Mucosa of gallbladder (tissue), 1 donor: ENCODE measurements at regions not wholly inside any gene's neighbourhood (a gene's known extent, or its start where the extent isn't known, plus 50 kb on each side); places are given as distances from the start of the nearest gene placed in this dataset.
"Not testable (repeated sequence)": the region's sequence is repeated elsewhere in the genome, so short reads cannot be mapped to it uniquely, and the experiment has no call there.

ENCODE experiments used
- DNase-seq: peaks from one replicate; pipeline ENCODE4 v3.0.0-alpha.2; 2020; ENCODE audit warnings: low spot score
- donor health status: DM: no; HTN: no; CAD: no.

DNA sequence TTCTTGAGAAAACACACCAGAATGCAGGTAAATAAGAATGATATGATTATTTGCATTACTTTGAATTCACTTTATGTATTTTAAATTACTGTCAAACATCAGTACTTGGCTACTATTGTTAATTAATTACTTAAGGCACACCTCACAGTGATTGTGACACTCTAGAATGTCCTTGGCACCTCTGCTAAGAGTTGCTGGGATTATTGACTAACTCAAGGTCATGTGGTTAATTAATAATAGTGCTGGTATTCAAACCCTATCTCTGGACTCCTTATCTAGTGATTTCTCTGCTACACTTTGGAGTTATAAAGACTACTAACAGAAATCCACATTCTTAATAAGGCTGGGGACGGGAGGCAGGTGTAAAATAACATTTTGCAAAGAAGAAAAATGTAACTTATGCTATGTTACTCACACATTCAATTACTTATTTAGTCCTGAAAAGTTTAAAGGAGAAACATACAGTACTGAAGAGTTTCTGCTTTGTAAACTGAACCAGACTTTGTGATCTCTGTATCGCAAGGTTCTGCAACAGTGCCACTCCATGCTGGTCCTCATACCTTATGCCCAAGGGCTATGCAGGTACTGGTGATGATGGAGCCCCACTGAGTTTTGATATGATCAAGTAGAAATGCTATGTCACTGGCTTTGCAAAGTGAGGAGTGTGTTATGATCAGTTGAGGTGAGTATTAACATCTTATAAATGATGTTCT, 242.7 kb downstream of the MID1IP1 start:
- peak; percentile 16 for DNase-seq

DNA sequence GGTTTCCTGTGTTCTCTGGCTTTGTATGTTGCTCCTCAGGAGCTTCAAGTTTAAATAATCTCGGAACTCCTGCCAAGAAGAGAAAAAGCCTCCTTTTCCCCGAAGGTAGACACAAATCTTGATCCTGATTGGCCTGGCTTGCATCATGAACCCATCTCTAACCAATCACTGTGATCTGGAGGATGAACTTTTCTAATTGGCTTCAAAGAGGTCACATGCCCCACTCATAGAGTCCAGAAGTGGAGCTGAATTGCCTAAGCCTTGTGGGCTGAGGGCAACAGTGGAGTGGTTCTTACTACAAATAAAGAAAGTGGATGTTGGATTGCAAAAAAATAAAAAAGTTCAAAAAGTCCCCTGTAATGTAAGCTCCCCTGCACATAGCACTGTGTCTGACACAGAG, 245.9 kb downstream of the MID1IP1 start:
- no peak for DNase-seq

DNA sequence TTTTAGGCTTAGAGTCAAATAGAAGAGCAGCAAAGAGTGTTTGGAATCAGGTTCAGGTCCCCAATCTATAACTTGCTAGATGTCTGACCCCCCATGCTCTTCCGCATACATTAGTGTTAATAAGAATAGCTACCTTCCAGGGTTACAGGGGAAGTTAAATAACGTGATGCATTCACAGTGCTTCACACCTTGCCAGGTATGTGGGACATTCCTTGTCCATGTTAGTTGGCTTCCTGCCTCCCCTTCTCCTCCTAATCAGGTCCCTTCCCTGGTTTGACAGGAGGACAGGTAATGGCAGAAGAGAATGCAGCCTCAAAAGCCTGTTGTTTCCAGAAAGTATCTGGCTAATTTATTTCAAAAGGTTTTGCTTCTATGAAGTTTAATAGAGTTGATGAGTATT, 248.7 kb downstream of the MID1IP1 start:
- DNase-seq, result no peak

DNA sequence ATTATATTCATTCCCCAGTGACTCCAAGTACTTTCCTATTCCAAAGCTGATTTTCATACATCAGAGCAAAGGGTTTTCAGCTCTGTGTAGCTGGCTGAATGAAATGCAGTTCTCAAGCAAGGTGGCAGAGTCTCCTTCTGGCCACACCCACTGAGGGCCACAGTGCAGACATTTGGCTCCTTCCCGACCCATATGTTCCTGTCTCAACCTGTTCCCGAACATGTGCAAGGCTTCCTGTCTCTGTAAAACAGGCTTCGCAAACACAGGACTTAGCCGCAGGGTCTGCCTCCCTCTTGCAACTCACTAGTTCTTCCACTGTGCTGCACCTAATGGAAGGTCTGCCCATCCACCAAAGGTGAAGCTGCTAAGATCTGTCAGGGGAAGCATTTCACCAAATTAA, 249.2 kb downstream of the MID1IP1 start:
- no peak for DNase-seq

DNA sequence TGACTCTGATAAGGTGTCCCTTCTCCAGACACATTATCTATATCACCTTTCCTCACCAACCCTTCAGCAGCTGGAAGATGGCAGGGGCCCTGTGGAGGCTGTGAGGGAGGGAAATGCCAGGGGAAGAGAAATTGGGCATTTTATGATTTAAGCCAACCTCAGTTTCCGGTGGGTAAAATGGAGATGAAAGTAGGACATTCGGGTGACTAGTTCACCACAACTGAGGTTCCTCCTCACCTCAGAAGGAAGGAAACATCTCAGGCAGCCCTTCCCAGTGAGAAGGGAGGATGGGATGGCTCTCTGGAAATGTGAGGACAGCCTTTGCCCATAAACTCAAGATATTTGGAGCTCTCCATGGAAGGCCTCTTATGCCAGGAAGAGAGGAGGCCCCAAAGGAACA, 251.5 kb downstream of the MID1IP1 start:
- no peak for DNase-seq

DNA sequence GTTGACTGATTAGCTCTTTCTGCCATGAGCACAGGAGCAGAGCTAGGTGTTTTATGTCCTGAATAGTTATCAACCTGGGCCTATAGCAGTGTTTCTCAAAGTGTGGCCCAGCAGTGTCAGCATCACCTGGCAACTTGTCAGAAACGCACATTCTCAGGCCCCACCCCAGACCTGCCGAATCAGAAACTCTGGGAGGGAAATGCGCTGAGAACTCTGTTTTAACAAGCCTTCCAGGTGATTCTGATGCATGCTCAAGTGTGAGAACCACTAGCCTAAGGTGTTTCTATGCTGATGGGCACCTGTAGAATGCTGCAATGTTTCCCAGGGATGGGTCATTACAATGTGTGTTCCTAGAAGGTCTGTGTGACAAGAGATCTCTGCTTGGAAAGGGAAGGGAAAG, 257.5 kb downstream of the MID1IP1 start:
- no peak for DNase-seq

DNA sequence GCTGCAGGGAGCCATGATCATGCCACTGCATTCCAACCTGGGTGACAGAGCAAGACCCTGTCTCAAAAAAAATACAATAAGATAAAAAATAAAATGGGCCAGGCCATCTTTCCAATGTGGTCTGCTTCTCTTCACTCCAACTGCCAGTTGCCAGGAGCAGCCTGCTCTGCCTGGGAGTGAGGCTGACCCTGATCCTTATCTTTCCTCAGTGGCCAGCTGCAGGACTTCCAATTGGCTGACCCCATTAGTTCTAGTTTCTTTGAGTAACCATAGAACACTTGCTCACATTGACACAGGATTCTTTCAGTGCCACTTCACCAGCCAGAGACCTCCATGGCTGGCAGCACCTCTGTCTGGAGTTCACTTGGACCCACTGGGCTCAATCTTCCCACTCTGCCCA, 258.6 kb downstream of the MID1IP1 start:
- no peak for DNase-seq

DNA sequence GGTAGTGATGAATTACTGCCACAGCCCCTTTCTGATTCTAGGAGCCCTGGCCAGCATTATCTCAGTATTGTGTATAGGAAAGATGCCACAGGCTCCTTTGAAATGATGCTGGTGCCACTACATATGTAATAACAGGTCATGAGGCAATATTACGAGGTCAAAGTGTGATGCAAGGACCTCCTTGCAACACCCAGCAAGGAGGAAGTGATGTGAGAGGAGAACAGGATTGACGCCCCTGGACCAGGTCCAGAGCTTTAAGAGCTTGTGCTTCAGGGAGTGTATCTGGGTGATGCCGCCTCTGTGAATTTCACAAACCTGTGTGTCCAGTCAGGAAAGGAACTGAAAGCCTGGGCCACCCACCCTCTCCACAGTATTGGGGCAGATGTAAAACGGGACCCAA, 261.8 kb downstream of the MID1IP1 start:
- peak; percentile 25 for DNase-seq

DNA sequence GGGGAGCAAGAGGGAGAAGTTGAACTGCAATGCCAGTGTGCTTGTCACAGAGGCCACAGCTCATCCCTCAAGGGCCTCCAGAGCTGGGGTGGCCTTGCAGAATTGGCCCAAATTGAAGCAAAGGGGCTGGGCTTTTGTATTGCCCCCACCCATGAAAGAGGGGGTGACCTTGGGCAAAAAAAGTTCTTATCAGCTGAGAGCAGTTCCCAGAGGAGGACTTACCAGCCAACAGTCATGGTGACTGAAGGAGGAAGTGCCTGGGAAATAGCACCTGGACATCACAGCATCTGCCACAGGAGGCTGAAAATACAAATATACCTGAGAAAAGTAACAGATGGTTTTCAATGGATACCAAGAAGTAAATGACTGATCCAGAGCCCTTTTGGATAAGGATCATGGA, 262.4 kb downstream of the MID1IP1 start:
- DNase-seq, result no peak

DNA sequence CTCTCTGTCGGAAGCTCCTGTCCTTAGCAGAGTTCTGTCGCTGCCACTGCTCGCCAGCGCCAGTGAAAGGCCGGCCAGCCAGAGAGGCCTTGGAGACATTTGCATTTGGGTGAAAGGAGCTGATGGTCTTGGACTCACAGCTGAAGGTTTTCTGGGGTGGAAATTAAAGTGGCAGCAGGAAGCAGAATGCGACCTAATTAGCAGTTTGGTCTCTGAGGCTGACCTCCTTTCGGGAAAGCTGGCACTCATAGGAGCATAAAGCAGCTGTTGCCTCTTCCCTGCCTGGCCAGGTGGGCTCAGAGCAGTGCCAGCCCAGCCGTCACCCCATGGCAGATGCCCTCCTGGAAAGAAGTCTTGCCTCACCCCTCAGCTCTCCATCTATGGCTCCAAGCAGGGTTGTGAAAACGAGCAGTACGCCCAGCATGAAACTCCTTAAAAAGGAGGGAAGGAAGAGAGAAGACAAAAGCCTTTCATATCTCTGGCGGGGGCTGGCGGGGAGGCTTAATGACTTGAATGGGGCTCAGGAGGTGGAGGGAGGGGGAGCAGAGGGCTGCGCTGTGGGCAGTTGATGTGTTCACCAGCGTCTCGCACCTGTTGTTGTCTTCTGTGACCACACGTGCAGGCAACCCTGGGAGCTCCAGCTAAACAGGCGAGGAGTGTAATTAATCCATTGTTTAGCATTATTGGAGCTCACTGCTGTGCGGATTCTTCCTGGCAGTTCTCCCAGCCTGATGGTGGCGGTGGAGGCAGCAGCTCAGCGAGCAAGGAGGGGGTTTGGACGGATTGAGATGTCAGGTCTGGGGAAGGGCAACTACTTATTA, 264.0 kb downstream of the MID1IP1 start:
- no peak for DNase-seq

DNA sequence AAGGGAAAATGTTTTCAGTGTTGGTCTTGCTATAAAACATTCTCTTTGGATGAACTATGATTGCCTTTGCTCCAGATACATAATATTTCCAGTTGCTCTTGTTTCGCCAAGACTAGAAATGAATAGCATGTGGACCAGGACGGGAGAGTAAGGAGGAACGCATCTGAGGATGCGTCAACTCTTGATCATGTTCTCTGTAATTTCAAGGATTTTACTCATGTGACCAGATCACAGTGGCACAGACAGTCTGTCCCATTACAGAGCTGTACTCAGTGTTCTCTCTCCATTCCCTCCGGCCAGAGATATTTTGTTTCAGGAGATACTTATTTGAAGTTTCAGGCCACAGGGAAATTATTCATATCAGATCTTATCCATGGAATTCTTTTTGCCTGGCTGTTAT, 266.6 kb downstream of the MID1IP1 start:
- no peak for DNase-seq

DNA sequence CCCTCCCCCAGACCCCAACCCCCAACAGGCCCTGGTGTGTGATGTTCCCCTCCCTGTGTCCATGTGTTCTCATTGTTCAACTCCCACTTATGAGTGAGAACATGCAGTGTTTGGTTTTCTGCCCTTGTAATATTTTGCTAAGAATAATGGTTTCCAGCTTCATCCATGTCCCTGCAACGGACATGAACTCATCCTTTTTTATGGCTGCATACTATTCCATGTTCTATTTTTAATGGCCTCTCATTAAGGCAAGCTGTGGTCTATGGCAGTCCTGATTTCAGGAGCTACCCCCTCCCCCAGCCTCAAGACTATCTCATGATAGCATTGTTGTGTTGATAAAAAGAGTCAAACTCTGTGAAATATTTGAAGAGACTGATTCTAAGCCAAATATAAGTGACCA, 267.4 kb downstream of the MID1IP1 start:
- not testable (repeated sequence) for DNase-seq

DNA sequence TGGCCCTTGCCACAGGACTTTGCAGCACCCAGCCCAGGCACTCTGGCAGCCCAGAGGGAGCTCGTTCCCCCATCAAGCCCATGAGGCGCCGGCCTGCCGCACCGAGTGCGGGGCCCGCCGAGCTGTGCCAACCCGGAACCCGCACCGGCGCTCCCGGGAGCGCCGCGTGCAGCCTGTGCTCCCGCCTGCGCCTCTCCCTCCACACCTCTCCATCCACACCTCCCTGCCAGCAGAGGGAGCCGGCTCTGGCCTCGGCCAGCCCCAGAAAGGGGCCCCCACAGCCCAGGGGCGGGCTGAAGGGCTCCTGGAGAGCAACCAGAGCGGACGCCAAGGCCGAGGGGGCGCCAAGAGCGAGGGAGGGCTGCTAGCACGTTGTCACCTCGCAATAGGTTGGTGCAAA, 268.8 kb downstream of the MID1IP1 start:
- DNase-seq, result no peak

DNA sequence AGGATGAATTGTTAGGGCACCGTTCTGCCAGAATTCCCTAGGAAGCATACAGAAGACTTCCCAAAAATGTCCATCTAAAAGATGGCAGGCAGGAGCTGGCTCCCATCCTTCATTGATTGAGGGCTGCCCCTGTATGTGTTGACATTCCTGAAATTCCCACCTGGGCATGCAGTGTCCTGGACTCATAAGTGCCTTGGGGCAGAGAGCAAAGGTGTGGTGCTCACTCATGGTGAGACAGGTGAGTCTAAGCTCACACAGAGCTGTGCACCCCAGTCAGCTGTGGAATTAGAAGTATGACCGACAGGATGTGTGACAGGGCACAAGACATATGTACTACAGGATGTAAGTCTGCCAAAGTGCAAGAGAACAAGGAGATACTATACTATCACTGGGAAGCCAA, 271.9 kb downstream of the MID1IP1 start:
- no peak for DNase-seq

DNA sequence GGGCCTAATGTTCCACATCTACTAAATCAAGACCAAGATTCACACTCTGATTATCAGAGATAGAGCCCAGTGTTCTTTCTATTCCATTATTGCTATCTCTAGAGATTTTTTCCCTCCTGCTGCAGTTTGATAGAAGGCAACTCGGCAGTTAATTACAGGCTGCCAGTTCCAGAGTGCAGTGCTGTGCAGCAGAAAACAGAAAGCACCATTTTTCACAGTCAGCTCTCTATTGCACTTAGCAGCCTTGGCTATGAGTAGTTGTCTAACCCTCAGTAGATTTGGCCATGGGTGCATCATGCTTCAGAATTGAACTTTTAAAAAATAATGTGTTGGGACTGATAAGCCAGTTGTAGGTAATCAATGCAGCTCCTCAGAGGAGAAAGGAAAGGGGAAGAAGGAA, 295.3 kb downstream of the MID1IP1 start:
- no peak for DNase-seq

DNA sequence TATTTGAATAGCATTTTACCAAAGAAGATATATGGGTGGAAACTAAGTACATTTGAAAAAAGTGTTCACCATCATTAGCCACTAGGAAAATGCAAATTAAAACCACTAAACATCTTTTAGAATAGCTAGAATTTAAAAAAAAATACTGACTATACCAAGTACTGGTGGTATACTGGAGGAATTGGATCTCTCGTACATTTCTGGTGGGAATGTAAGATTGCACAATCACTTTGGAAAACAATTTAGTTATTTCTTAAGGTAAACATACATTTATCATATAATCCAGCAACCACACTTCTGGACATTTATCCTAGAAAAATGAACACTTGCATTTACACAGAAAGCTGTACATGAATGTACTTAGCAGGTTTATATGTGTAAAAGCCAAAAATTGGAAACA, 303.5 kb downstream of the MID1IP1 start:
- no peak for DNase-seq

DNA sequence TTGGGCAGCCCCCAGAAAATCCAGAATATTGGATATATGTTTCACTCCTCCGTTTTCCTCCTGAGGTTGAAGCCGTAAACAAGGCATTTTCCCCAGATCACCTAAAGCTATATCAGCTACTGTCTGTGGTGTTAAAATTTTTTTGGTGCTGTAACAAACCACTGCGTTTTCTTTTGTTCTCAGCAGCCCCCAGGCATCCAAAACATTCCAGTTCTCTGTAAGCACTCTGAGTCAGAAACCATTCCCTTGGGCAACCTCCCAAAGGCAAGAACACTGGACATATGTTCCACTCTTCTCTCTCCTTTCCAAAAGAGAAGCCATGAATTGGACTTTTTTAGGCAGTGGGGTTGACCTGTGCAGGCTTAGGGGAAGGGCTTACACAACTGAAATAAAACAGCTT, 310.9 kb downstream of the MID1IP1 start:
- no peak for DNase-seq

DNA sequence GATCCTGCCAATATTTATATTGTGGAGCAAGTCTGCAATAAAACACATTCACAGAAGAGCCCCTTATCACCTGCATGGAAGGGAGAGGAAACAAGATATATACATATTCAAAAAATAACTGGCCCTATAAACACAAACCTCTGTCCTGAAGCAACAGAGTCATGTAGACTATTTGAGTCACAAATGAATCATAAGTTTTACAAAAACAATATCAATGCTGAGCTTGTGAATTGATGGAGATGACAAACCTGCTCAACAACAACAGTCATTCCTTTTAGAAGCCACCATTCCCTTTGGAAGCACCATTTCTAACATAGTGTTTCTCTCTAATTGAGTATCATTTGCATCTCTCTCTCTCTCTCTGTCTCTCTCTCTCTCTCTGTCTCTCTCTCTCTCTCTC, 313.9 kb downstream of the MID1IP1 start:
- DNase-seq, result no peak

DNA sequence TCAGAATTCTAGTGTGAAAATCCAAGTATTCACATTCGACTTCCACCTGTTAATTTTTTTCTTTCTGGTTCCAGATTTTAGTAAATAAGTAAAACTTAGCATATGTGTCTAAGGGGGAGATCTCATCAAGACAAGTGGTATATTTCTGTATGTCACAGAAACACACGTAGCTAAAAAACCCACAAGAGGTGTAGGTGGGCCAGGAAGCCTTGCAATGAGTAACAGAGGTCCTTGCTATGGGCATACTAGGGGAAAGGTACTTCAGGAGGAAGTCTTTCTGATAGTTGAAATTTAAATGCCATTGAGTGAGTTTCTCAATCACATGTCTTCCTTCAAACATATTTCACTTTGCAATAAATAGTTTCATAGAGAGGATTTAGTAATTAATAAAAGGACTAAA, 315.8 kb downstream of the MID1IP1 start:
- DNase-seq, result no peak

DNA sequence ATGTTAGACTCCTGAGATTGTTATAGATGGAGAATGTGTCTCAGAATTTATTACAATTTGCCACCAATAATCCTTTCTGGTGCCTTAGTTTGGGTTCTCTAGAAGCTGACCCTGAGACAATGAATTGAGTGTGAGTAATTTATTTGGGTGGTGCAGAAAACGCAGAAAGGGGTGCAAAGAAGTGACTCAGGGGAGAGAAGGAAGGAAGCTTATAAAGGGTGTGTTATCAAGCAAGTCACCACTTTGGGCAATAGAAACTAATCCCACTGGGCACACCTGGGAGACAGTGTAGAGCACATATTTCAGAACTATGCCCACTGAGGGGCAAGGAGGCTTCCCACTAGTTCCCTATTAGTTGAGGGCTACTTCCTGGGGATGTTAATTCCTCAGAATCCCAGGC, 320.6 kb downstream of the MID1IP1 start:
- DNase-seq, result no peak

DNA sequence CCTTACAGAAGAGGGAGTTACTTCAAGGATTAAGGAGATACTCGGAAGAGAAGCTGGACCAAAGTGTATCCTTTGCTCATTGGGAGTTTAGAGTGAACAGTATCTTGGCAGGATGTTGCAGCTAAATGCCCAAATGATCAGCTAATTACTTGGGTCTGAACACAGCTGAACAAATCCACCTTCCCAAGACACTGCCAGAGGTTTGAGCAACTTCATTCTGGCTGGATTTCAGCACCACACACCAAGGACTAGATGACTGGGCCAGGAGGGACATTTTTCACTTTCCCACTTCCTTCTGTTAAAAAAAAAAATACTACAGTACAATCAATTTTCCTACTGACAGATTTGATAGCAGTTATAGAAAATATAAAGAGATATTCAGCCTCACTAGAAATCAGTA, 324.6 kb downstream of the MID1IP1 start:
- no peak for DNase-seq

DNA sequence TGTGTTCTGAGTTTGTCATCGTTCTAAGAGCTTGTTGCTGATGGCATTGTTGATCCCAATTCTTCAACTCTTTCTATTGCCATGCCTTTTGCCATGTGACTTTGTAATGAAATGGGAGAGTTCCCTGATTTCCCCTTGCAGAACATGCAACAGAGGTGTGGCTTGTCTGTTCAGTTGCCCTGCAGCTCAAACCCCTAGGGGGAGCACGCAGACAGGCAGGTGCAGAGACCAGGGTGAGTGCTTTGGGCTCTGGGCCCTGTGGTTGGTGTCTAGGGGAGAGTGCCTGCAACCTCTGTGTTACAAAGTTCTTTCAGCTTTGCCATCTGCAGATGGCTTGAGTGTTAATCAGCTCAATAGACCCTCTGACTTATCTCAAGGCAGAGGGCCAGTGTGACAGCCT, 332.7 kb downstream of the MID1IP1 start:
- no peak for DNase-seq

DNA sequence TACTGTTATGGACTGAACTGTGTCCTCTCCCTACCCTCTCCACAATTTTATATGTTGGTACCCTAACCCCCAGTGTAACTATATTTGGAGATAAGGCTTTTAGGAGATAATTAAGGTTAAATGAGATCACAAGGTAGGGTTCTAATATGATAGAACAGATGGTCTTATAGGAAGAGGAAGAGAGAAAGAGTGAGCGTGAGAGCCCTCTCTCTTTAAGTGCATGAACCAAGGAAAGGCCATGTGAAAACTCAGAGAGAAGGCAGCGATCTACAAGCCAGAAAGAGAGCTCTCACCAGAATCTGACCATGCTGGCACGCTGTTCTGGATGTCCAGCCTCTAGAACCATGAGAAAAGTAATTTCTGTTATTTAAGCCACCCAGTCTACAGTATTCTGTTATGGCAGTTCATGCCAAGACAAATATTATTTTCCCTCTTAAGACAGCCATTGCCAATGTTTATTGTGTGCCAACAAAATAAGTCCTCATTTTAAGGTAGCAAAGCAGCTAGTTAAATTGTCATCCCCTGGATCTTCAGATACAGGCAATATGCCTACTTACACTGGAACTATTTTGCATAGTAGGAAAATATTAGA, 336.2 kb downstream of the MID1IP1 start:
- DNase-seq, result no peak
